GM12878 (cell line): ENCODE measurements at regions not wholly inside any gene's neighbourhood (a gene's known extent, or its start where the extent isn't known, plus 50 kb on each side); places are given as distances from the start of the nearest gene placed in this dataset.
"Not testable (repeated sequence)": the region's sequence is repeated elsewhere in the genome, so short reads cannot be mapped to it uniquely, and the experiment has no call there.

Source experiments
- ATAC-seq: fragments of 200-7000 bp; cut with Tn5 transposase; 3 replicates; pipeline ENCODE4 v1.9.1; 2020; ENCODE audit warnings: mild to moderate bottlenecking, moderate library complexity
- BruUV-seq: library from RNA; stranded (reverse); fragments of 400-500 nt; replicated peaks from 2 replicates; lab custom pipeline; 2021; lab: Mats Ljungman, UMichigan
- CTCF ChIA-PET: fragments of 300-600 bp; sonication (Branson Sonifier 250); formaldehyde crosslinking; extraction: SDS; loops from one replicate; lab custom pipeline; 2021; ENCODE audit warnings: inconsistent platforms; lab: Yijun Ruan, JAX
- POLR2A ChIA-PET: fragments of 350-600 bp; formaldehyde crosslinking; extraction: SDS; loops from one replicate; lab custom pipeline; 2021; ENCODE audit warnings: inconsistent platforms; lab: Charles Lee
- RAD21 ChIA-PET: fragments of 300-600 bp; sonication (Branson Sonifier 250); formaldehyde crosslinking; loops from one replicate; lab custom pipeline; 2023; ENCODE audit warnings: antibody characterized with exemption; ENCODE audit not compliant: unreplicated experiment; lab: Charles Lee
- SMC1A ChIA-PET: fragments of 300-600 bp; sonication (Branson Sonifier 250); formaldehyde crosslinking; loops from one replicate; lab custom pipeline; 2023; ENCODE audit not compliant: unreplicated experiment, uncharacterized antibody; lab: Charles Lee
- DNase-seq: peaks from one replicate; pipeline ENCODE4 v3.0.0-alpha.2; 2011; ENCODE audit warnings: low read depth, low spot score
- FAIRE-seq: peaks from 3 replicates; lab custom pipeline; 2011; peaks lifted over from hg19 to GRCh38; lab: Jason Lieb, UNC
- H2AFZ ChIP-seq: 2 replicates; pipeline ENCODE4 v1.6.0; 2011; ENCODE audit warnings: low read depth, low read length, control low read depth; ENCODE audit not compliant: control insufficient read depth
- H3K27ac ChIP-seq: 2 replicates; pipeline ENCODE4 v1.5.1; 2011; ENCODE audit warnings: control low read depth; ENCODE audit not compliant: control insufficient read depth, insufficient read depth
- H3K27me3 ChIP-seq, 2 experiments: replicated peaks in 1 of 2; 2 replicates each; pipeline versions ENCODE4 v1.6.0 to v1.6.1; 2011; ENCODE audit warnings: low read length in 1 of 2; ENCODE audit not compliant: control insufficient read depth in 2 of 2, insufficient read depth in 2 of 2
- H3K36me3 ChIP-seq, 2 experiments: 2 replicates each; pipeline ENCODE4 v1.5.1; 2011; ENCODE audit warnings: low read length in 1 of 2; ENCODE audit not compliant: control insufficient read depth in 2 of 2, insufficient read depth in 2 of 2
- H3K4me1 ChIP-seq: 2 replicates; pipeline ENCODE4 v1.6.1; 2011; ENCODE audit warnings: mild to moderate bottlenecking, low read length, moderate library complexity, mixed read lengths; ENCODE audit not compliant: control insufficient read depth, insufficient read depth
- H3K4me2 ChIP-seq: 2 replicates; pipeline ENCODE4 v1.6.0; 2011; ENCODE audit warnings: control low read depth; ENCODE audit not compliant: control insufficient read depth, insufficient read depth
- H3K4me3 ChIP-seq: fragments of 200-600 bp; sonication (generic); 2 replicates; pipeline ENCODE4 v1.5.1; 2016
- H3K79me2 ChIP-seq: 2 replicates; pipeline ENCODE4 v1.6.0; 2011; ENCODE audit warnings: low read length; ENCODE audit not compliant: control insufficient read depth, insufficient read depth
- H3K9ac ChIP-seq: 2 replicates; pipeline ENCODE4 v1.8.0; 2011; ENCODE audit warnings: low read length, control low read depth, mixed read lengths; ENCODE audit not compliant: control insufficient read depth, insufficient read depth
- H3K9me3 ChIP-seq: replicated peaks from 3 replicates; pipeline ENCODE4 v1.5.1; 2011; ENCODE audit warnings: mild to moderate bottlenecking, low read length; ENCODE audit not compliant: control insufficient read depth, insufficient read depth
- H4K20me1 ChIP-seq: 2 replicates; pipeline ENCODE4 v1.6.0; 2011; ENCODE audit not compliant: control insufficient read depth, insufficient read depth
- FOS ChIP-seq: IDR thresholded peaks from 3 replicates; pipeline ENCODE4 v1.6.1; 2011; ENCODE audit warnings: borderline replicate concordance; ENCODE audit not compliant: insufficient read length; ENCODE audit errors: extremely low read depth
- HDAC6 ChIP-seq: fragments of 200-600 bp; sonication (generic); IDR thresholded peaks from one replicate; pipeline ENCODE4 v1.8.0; 2017; ENCODE audit warnings: antibody characterized with exemption; ENCODE audit not compliant: unreplicated experiment
- IKZF1 ChIP-seq: fragments of 450-650 bp; conservative IDR thresholded peaks from 2 replicates; pipeline ENCODE4 v1.6.1; 2017; ENCODE audit warnings: antibody characterized with exemption, mild to moderate bottlenecking
- IRF4 ChIP-seq: IDR thresholded peaks from 2 replicates; pipeline ENCODE4 v1.6.1; 2011; ENCODE audit warnings: low read depth, low read length
- MLLT1 ChIP-seq: fragments of 450-650 bp; IDR thresholded peaks from 2 replicates; pipeline ENCODE4 v1.6.1; 2016; ENCODE audit warnings: mild to moderate bottlenecking
- NR2C2 ChIP-seq: IDR thresholded peaks from 2 replicates; pipeline ENCODE4 v1.6.1; 2011; ENCODE audit warnings: borderline replicate concordance, low read depth; ENCODE audit not compliant: control insufficient read depth, insufficient read length
- RAD21 ChIP-seq: IDR thresholded peaks from 2 replicates; pipeline ENCODE4 v1.6.1; 2011; ENCODE audit warnings: mild to moderate bottlenecking, low read depth, low read length, moderate library complexity; ENCODE audit not compliant: insufficient read depth
- SUPT20H ChIP-seq: IDR thresholded peaks from 2 replicates; pipeline ENCODE4 v1.6.1; 2011; ENCODE audit warnings: low read depth, mild to moderate bottlenecking, low read length, moderate library complexity, borderline replicate concordance; ENCODE audit not compliant: control insufficient read depth
- ZBED1 ChIP-seq: IDR thresholded peaks from 2 replicates; pipeline ENCODE4 v1.6.1; 2016; ENCODE audit warnings: borderline replicate concordance
- WGBS: methylation state at CpG from one replicate; pipeline ENCODE4 v1.1.6; 2016; ENCODE audit warnings: low lambda C conversion rate; ENCODE audit not compliant: insufficient replicate concordance, insufficient coverage; ENCODE audit errors: missing lambda C conversion rate; 5-methylcytosine and 5-hydroxymethylcytosine counted together
- in situ Hi-C: fragments of 300-500 bp; cut with MboI; formaldehyde crosslinking; loops from 9 replicates; pipeline ENCODE4 v1.14.3; 2018; ENCODE audit warnings: mixed read lengths
- intact Hi-C: fragments of 100-400 bp; cut with micrococcal nuclease; formaldehyde crosslinking; loops from one replicate; pipeline ENCODE4 v1.14.2; 2022; ENCODE audit not compliant: unreplicated experiment

DNA sequence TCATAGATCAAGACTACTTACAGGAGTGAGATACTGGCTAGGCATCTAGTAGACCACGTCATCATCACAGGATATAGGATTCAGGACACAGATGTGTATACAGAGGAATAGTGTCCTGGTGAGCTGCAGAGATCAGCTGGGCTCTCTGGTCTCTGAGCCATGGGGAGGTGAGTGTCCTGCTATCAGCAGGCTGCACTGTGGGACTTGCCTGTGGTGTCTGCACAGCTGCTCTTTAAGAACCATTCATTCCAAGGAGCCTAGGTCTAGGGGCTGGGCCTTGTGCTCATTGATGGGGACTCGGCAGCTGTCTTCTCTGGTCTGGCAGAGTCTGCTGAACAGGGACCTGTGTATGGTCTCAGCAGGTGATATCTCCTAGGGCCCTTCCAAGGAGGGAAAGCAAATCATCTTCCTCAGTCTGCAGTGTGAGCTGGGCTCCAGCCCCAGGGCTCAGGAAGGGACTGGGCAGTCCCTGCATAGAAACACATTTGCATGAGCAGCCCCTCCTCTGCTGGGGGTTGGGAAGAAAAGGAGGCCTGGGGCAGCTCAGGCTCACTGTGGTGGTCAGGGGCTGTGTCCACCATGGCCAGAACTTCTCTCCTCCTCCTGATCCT is 66.1 kb upstream of the VPREB1 start (continued):
- TF ChIP-seq NR2C2 (no peak), IRF4 (no peak)

DNA sequence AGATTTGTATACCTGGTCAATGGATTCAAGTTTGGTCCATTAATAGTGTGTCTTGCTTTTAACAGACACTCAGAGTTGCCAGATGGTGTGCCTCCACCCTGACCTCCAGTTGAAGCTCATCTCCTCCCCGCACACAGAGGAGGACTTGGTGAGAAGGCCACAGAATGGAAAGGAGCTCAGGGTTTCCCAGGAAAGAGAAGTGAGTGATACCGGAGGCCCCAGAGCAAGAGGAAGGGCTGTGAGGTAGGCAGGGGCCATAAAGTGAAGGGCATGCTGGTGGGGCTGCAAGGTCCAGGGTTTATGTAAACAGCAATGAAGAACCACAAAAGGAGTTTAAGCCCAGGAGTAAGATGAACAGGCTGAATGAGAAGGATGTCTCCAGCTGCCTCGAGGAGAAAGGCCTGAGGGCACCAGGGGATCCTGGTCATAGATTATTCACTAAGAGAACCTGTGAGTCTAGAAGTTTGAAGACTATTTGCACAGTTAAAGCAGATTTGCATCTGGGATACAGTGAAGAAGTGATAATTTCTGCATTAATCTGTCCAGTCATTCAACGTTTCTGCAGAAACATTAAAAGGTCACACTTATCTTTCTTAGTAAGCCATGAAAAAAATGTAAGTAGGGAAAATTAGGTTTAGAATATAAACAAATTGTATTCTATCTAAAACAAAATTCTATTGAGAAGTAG is 67.5 kb upstream of the VPREB1 start:
- Histone ChIP-seq H2AFZ (no peak overlapping the region), H3K27me3 (no peaks in the 10 kb centered on the region), H3K4me2 (no peak overlapping the region), H3K36me3 (no peaks in the 10 kb centered on the region), H3K27ac (no peak overlapping the region), H3K4me1 (peaks cover 3% of the 10 kb centered on the region; the same call in 1 of the 2 replicates), H3K9ac (no peak overlapping the region), H4K20me1 (no peaks in the 10 kb centered on the region), H3K79me2 (no peaks in the 10 kb centered on the region), H3K9me3 (no peaks in the 10 kb centered on the region), H3K4me3 (no peak overlapping the region)
- in situ Hi-C loops: no loop called here
- WGBS: 64% methylated on average over 4 of the region's 4 CpGs
- ChIA-PET POLR2A (interaction anchor here (0.9 kb wide), 1 partner anchor 9 kb away, joined by 3 read pairs; no protein-coding TSS in a partner anchor), SMC1A (interaction anchor here (0.7 to 1.7 kb wide), 5 partner anchors 8 to 20 kb away, joined by 3 to 5 read pairs (median 4); no protein-coding TSS in a partner anchor), RAD21 (no interaction called here), CTCF (interaction anchor here (0.6 to 3.8 kb wide), 8 partner anchors 9 to 784 kb away, joined by 3 to 15 read pairs (median 3); no protein-coding TSS in a partner anchor)
- DNase-seq (no peak), ATAC-seq (no peak), FAIRE-seq (no peak)
- no peak for TF ChIP-seq IKZF1
- no peak for TF ChIP-seq HDAC6
- no peak for TF ChIP-seq SUPT20H
- no peak for TF ChIP-seq FOS
- TF ChIP-seq ZBED1: no peak
- TF ChIP-seq RAD21: no peak
- no peak for TF ChIP-seq MLLT1
- intact Hi-C loops: no loop called here
- no TSS peak for BruUV-seq

DNA sequence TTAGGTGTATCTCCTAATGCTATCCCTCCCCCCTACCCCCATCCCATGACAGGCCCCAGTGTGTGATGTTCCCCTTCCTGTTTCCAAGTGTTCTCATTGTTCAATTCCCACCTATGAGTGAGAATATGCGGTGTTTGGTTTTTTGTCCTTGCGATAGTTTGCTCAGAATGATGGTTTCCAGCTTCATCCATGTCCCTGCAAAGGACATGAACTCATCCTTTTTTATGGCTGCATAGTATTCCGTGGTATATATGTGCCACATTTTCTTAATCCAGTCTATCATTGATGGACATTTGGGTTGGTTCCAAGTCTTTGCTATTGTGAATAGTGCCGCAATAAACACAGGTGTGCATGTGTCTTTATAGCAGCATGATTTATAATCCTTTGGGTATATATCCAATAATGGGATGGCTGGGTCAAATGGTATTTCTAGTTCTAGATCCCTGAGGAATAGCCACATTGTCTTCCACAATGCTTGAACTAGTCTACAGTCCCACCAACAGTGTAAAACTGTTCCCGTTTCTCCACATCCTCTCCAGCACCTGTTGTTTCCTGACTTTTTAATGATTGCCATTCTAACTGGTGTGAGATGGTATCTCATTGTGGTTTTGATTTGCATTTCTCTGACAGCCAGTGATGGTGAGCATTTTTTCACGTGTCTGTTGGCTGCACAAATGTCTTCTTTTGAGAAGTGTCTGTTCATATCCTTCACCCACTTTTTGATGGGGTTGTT is 71.5 kb upstream of the VPREB1 start:
- H3K9ac ChIP-seq, in situ Hi-C loops, H3K36me3 ChIP-seq, RAD21 ChIA-PET, BruUV-seq, POLR2A ChIA-PET, H3K27ac ChIP-seq, H3K9me3 ChIP-seq, ATAC-seq, H3K27me3 ChIP-seq, H3K4me3 ChIP-seq, H3K79me2 ChIP-seq, H3K4me2 ChIP-seq, H3K4me1 ChIP-seq, FAIRE-seq, H2AFZ ChIP-seq, SMC1A ChIA-PET, DNase-seq, H4K20me1 ChIP-seq, intact Hi-C loops: not testable (repeated sequence)
- WGBS: 68% methylated on average over 6 of the region's 6 CpGs
- CTCF ChIA-PET: interaction anchor here (1.8 to 8.4 kb wide), 3 partner anchors 11 to 15 kb away, joined by 5 to 61 read pairs (median 18); no protein-coding TSS in a partner anchor
